Fibroblast of skin of right biceps (primary cell): ENCODE measurements at regions not wholly inside any gene's neighbourhood (a gene's known extent, or its start where the extent isn't known, plus 50 kb on each side); places are given as distances from the start of the nearest gene placed in this dataset.

Source experiments
- DNase-seq: peaks from one replicate; pipeline ENCODE4 v3.0.0-alpha.2; 2013

DNA sequence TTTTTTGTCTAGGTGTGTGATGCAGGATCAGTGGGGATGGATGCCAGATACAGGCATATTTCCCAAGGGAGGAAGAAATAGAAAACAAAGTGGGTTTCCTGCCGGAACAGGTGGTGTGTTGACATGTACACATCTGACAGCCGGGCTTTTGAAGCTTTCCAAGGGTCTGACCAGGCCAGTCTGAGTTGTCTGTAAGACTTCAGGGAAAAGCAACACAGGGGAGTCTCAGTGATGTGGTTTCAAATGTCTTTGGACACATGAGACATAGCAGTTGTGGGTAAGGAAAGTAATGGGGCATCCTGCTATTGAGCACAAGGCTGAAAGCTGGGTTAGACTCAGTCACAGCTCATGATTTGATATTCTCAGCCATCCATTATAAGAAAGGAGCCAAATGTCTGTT lies 274.9 kb downstream of the PIK3R1 start:
- DNase-seq: no peak

DNA sequence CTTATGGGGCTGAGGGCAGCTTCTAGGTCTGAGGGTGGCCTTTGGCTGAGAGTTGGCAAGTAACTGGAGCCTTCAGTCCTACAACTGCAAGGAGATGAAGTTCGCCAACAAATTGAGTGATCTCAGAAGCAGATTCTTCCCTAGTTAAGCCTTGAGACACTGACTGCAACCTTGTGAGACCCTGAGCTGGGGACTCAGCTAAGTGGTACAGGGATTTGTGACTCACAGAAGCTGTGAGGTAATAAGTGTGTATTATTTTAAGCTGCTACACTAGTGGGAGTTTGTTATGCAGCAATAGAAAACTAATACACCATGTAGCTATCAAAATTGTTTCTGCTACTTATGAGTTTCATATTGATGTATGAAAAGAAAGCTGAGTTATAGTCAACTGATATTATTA lies 279.2 kb downstream of the PIK3R1 start:
- DNase-seq: no peak

- DNase-seq: peak; percentile 86
Observed at GRCh38 chr5:68499987-68500386, 284.4 kb downstream of the PIK3R1 start.

DNA sequence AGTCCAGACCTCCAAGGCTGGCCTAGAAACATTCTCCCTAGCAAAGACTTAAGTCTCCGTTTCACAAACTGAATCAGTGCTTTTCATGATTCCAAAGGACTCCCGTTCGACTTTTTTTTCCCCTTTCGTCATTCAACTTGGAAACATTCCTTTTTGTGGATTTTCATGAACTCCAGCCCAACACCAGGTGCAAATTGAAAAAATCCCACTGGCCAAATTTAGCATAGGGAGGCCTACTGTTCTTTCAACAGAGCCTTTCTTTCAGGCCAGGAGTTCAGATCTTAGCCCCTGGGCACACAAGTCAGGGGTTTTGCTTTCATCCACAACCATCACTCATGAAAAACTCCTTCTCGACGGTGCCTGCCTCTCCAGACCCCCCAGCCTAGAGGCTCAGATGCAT lies 285.3 kb downstream of the PIK3R1 start:
- DNase-seq: no peak

DNA sequence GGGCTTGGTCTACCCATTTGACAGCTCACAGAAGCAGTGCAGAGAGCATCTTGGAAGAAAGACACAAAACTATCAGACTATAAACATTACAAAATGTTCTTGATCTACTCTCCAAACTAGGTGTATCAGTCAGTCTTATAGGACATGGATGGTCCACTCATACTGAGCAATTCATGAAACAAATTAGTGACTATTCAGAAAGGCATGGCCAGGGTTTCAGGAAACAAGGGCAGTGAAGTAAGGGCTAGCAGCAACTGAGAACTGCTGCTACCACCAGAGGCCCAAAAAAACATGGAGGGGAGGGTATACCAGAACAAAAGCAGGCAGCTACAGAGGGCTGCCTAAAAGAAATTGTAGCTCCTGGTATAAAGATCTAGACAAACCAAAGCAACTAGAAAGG lies 287.0 kb downstream of the PIK3R1 start:
- DNase-seq: peak; percentile 49

DNA sequence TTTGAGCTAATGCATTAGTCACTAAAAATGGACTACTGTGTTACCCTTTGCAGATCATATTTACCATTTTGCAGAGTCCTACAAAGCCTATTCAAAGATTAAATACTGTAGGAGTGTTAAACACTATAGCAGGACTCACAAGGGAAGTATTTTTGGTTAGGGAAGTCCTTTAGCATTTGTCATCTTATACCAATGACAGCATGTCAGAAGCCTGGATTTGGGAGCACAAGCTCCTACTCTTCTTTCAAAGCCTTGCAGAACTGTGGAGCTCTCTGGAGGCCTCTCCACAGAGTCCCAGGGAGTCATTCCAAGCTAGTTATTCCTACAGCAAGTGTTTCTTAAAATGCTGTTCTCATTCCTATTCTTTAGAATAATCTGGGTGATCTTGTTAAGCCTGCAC lies 288.8 kb downstream of the PIK3R1 start:
- DNase-seq: peak; percentile 56

DNA sequence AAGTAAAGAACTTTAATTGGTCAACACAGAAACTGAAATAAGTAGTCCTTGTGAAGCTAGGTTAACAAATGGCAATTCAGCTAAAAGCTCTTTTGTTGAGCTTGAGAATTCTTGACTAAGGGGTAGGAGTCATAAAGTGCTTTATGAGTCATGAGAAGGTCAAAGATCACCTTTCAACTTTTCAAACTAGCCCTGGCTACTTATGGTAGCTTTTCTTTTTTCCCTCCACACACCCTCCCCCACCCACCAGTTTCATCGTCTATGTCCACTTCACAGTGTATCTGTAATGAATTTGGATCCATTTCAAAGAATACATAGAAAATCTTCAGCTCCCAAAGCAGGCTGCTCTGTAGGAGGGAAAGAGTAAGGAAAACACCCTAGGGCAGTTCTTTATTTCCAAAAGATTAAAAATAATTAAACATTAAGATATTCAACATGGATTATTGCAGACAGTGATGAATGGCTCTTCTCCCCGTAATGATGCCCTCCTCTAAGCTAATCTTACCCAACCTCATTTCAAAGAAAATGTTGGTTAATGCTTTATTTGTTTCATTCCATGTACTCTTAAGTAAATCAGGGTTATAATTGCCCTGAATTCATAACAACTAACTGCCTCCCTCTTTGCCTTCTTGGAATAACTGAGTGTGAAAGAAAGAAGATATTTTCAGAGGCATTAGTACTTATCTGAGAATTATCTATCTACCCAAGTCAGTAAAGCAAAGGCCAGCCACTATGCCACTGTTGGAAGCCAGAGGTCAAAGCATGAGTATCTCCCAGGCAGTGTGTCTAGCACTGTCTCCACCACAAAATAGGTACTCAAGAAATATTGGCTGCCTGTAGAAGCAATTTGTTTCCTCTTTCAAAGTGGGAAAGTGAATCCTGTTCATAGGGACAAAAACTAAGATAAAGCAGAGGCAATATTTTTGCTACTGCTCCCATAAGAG lies 290.6 kb downstream of the PIK3R1 start:
- no peak for DNase-seq

DNA sequence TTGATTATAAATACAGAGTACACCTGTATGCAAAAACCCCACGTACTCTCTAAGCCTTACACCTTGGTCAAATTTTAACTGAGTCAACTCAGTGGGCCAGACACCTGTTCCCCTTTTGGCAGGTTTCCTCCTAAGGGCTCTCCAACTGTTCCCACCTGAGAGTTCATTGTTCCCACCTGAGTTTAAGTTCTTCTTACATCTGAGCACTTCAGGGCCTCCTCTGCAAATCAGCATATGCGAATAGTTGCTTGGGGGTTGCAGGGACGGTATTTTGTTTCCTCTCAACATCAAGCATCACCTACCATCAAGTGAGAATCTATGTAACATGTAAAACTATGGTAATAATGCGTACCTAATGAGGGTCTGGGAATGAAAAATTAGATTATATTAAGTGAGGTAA lies 300.0 kb downstream of the PIK3R1 start:
- DNase-seq: no peak

DNA sequence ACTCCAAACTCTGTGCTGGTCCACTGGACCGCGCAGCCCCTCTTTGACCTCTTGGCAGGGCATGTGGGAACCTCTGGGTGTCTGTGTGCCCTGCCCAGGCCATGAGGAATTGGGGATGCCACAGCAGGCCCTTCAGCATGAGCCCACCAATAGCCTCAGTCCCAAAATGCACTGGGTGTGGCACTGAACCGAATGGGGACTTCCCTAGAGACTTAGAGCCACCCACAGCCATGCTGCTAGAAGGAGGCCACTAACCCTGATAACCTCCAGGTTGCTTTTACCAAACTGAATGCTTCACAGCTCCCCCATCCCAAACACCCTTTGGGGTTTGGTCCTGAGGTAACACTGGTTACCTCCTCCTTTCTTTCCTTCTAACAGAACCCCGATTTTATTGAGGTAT lies 302.7 kb downstream of the PIK3R1 start:
- DNase-seq: no peak

DNA sequence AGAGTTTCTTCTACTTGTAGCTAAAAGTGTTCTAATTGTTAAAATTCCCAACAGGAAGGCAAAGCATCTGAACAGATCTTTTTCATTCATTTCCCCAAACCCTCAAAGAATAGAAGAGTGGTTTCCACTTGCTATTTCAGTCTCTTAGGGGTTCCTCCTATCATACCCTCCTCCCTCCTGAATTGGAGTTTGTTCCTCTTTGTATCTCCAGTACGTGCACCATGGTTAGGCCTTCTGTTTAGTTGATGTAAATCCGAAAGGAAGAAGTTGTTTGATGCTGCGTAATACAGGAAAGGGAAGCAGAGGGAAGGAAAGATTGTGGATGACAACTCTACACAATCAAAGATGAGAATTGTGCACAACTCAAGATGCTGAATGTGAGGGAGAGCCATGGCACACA lies 303.6 kb downstream of the PIK3R1 start:
- DNase-seq: no peak

- DNase-seq: no peak
Observed at GRCh38 chr5:68521776-68522175, 306.2 kb downstream of the PIK3R1 start.

DNA sequence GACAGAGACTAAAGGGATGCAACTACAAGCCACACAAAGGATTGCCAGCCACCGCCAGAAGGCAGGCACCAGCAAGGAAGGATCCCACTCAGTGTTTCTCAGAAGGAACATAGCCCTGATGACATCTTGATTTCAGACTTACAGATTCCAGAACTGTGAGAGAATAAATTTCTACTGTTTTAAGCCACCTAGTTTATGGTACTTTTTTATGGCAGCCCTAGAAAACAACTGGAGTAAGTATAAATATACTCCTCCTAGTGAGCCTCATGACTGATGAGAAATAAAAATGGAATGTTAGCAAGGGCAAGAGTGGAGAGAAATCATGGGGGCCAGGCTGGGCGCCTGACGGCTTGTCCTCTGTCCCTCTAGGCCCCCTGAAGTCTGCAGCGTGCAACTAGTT lies 307.3 kb downstream of the PIK3R1 start:
- peak; percentile 57 for DNase-seq

GRCh38 chr5:68528821-68529273 lies 313.3 kb downstream of the PIK3R1 start:
- DNase-seq: peak; percentile 91

- peak; percentile 88 for DNase-seq
Observed at GRCh38 chr5:68529581-68529980, 314.0 kb downstream of the PIK3R1 start.

GRCh38 chr5:68531970-68532369 lies 316.4 kb downstream of the PIK3R1 start:
- DNase-seq: no peak

DNA sequence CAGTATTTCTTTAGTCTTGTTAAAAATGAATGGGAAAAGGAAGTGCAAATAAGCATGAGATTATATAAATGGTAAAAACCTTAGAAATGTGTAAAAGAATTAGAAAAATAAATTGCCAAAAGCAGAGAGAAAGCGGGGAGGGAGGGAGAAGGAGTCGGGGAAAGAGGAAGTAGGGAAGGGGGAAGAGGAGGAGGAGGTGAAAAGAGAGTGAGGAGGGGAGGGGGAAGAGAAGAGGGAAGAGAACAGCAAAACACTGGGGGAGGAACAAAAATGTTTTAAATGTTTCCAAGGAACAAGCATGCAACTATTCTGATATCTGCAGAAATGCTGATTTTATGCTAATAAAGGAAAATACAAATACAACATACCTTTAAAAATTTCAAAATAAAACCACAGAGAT lies 317.5 kb downstream of the PIK3R1 start:
- no peak for DNase-seq

- no peak for DNase-seq
Observed at GRCh38 chr5:68533571-68534084, 318.1 kb downstream of the PIK3R1 start.

GRCh38 chr5:68534131-68534940 lies 318.8 kb downstream of the PIK3R1 start:
- peak; percentile 53 for DNase-seq

DNA sequence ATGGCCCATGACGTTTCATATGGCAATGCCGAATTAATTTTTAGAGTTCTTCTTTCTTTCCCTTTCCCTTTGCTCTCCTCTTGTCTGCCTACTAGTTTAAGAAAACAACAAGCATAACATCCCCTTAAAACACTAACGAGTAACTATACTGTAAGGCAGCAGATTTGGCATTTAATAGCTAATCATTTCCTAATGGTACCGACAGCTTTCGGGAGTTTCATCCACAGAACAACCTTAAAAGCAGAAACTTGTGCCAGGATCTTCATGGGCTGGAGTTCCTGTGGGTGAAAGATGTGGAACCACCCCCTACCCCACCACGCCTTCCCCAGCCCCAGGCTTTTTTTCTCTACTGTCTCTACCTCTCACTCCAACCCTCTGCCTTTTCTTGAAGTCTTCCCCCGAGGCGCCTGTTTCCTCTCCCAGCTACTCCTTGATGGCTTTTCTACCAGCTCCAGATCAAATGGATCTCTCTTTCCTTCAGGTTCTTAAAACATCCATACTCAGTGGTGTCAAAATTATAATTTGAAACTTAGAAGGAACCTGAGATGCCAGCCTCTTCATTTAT lies 319.5 kb downstream of the PIK3R1 start:
- DNase-seq: no peak

DNA sequence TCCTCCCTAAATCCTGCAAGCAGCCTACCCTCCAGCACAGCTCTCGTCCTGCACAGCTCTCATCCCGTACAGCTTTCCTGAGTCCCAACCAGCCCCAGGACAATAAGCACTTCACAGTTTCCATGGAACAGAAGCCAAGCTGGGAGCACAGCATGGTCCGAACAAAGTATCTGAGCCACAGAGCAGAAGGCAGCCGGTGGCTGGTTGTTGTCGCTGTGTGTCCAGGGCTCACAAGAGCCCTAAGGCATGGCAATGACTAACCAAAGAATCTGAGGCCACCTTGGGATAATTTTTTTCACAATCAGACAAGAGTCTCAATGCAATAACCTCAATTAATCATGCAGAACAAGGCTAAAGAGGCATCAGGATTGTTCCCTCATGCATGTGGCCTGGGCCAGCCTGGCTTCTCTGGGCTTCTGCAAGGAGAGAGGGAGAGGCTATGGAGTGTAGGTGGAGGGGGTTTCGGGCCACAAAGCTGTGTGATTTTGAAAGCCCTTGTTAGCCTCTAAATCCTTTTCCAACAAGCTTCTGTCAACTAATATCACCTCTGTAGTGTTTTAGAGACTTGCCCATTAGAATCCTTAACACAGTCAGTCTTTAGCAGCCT lies 323.4 kb downstream of the PIK3R1 start:
- DNase-seq: no peak

GRCh38 chr5:68540798-68541590 lies 325.4 kb downstream of the PIK3R1 start:
- DNase-seq: no peak

DNA sequence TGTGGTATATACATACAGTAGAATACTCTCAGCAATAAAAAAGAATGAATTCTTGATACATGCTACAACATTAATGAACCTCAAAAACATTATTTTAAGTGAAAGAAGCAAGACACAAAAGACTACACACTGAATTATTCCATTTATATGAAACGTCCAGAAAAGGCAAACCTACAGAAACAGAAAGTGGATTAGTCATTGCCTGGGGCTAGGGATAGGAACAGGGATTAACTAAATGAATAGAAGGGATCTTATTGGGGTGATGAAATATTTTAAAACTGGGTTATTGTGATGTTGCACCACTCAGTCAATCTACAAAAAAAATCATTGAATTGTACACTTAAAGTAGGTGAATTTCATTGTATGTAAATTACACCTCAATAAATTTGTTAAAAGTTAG lies 326.7 kb downstream of the PIK3R1 start:
- peak; percentile 41 for DNase-seq
